ENCODE measurements at regions not wholly inside any gene's neighbourhood (a gene's known extent, or its start where the extent isn't known, plus 50 kb on each side); places are given as distances from the start of the nearest gene placed in this dataset.

DNA sequence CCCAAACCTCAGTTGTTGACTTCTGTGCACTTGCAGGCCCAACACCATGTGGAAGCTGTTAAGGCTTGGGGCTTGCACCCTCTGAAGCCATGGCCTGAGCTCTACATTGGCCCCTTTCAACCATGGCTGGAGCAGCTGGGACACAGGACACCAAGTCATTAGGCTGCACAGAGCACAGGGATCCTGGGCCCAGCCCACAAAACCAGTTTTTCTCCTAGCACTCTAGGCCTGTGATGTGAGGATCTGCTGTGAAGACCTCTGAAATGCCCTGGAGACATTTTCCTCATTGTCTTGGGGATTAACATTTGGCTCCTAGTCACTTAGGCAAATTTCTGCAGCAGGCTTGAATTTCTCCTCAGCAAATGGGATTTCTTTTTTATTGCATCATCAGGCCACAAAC lies 1255.7 kb downstream of the ZPLD1 start:
- no peak for DNase-seq

DNA sequence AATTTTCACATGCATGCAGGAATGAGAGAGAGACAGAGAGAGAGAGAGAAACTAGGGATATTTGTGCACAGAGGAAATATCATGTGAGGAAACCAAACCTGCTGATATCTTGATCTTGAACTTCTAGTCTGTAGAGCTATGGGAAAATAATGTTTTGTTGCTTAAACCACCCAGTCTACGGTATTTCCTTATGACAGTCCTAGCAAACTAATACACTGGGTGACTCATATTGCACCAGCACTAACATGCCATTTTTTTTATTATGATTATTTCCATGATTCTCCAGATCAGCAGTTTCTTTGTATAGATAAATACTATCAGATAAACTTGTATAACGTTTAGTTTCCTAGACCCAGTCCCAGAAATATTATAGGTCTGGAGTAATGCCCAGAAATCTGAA lies 1259.0 kb downstream of the ZPLD1 start:
- no peak for DNase-seq

DNA sequence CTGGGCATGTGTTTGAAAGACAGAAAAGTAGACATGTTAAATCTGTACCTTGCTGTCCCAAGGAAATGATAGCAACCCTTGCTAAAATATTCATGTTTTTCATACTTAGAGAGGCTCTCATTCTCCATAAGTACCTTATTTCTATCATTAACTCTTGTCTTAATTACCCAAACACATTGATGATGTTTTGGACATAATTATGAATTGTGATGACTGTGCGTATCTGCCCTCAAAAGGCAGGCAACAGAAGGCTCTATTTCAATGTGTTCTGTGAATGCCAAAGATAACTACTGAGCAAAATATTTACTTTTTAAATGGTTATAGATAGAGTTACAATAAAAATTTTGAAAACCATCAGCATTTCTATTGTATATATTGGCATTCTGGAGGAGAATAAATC lies 1263.8 kb downstream of the ZPLD1 start:
- no peak for DNase-seq

DNA sequence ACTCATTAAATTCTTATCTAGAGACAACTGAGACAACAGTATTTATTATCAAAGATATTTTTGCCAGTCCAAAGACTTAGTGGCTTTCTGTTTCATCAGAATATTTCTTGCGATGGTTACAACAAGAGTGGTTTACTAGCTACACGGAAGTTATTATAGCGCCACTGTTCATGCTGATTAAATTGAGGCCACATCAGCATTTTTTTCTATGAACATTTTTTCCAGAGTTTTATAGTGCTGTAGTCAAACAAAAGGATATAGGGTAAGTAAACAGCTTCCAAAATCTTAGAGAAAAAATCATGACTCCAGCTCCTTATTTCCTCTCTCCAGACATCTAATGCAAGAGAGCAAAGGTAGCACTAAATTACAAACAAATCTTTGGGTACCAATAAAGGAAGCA lies 1264.4 kb downstream of the ZPLD1 start:
- no peak for DNase-seq

DNA sequence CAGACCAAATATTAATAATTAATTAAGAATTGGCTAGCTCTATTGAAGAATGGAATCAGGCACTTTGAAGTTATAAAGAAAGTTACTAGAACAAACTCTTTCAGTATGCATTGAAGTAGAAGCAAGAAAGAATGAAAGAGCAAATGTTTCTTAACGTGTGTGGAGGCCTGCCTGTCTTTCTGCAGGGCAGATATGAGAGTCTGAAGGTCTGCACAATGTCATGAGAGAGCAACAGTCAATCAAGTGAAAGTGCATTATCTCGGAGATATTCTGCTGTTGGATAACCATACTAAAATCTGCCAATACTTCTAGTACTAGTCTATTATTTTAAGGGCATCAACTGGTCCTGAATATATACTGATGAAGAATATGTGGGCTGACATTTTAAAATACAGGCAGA lies 1270.8 kb downstream of the ZPLD1 start:
- DNase-seq = no peak

DNA sequence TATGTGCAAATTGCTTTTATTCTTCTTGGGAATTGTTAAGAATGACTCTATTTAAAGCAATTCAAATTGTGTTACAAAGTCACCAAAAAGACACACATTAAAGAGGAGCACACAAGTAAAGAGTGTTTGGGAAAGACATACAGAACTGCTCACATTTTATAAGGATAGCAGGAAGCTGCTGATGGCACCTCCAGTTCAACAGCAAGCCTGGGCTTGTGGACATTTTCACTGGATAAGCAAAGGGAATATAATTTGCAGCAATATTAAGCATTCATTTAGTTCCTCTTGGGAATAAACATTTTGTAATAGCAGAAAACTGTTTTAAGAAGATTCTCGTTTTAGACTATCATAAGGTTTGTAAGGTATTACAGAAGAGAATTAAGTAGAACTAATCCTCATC lies 1271.9 kb downstream of the ZPLD1 start:
- no peak for DNase-seq

DNA sequence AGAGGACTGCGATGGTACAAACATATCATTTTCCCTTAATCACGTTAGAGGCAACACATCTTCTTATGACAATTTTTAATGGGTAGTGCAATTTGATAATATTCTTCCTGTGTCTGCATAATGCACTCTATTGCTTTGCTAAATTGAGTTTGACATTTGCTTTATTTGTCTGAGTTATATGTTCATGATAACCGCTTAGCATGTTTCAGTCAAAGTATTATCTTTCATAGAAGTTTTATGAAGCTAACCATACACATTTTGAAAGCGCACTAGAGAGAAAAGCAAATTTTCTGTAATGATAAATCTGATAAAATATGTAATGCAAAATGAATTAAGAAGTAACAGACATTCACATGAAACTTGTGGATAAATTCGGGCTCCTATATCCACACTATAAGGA lies 1276.9 kb downstream of the ZPLD1 start:
- DNase-seq = no peak

DNA sequence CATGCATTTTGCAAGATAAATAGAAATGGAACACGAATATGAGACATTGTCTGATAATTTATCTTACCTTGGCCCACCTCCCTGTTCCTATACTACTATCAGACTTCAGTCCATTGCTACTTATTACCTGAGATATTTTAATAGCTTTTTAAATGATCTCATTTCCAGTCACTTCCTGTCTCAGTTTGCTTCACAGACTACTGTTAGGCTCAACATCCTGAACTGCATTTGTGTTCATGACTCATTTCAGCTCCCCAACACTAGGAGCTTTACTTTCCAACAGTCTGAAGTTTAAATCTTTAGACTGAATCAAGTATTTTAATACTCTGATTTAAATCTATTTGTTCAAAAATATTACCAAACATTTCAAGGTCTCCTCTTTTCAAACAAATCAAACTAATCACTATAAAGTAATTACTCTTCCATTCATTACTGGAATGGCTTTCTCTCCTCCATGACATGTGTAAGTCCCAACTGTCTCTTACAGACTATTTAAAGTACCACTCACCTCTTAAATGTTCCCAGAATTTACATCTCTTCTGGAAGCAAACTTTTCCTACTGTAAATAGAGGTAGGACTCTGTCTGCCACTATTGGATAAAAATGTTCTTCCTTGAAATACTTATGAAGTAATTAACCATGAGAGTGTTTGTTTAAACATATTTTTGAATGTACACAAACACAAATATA lies 1277.6 kb downstream of the ZPLD1 start:
- no peak for DNase-seq

DNA sequence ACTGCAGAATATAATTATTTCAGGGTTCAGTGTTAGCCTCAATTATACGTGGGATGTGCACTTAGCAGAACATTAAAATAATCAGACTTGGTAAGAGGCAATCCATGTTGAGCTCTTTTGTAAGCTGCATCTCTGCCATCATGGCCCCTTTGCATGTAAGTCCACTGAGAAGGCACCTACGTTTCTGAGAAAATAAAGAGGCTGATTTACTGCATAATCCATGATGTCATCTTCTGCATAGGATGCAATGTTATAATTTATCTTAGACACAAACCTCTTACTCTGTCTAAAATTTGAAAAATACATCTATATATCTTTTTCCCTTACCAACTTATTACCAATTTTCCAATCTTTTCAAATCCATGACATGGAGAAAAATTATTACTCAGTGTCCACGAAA lies 1294.7 kb downstream of the ZPLD1 start:
- no peak for DNase-seq

DNA sequence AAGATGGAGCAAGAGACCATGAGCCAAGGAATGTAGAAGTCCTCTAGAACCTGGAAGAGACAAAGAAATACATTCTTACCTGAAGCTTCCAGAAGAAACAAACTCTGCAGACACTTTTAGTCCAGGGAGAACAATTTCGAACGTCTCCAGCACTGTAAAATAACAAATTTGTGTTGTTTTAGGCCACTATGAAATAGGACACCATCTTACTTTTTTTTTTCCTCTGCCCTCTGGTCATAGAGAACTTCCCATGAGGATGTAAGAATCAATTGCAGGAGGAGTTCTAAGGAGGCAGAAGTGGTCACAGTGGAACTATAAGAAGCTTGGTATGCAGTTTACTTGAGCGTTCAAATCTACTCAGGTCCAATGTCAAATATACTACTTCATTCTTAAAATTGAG lies 1295.9 kb downstream of the ZPLD1 start:
- DNase-seq = no peak

DNA sequence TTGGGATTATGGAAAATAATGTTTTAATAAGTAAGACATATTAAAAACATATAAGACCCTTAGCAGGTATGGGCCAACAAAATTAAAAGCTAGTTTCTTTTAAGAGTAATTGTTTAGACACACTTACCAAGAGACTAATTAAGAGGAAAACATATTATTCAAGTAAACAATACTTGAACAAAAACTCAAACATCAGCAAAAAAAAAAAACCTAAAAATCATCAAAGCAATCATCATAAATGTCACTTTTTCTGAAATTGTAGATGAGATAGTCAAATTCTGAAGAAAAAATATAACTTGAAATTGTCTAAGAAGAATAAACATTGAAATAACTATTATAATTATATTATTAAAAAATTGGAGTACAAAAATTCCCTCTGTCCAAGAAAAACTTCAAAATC lies 1318.2 kb downstream of the ZPLD1 start:
- DNase-seq = no peak

DNA sequence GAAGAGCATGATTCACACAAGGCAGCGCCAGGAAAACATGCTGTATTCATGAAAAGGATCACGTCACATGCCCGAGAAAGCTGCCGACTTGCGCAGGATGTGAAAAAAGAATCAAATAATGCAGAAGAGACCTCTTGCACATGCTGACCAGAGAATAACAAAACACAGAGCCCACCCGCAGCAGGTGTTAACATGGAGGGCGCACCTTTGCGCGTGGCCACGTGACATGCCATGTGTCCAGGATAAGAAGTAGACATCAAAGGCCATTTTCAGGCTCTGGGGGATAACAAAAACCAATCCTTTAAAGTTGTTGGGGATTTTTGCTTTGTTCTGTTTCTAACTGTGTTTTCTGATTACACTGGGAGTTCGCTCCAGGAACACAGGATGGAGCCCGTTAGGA lies 1332.8 kb downstream of the ZPLD1 start:
- no peak for DNase-seq

DNA sequence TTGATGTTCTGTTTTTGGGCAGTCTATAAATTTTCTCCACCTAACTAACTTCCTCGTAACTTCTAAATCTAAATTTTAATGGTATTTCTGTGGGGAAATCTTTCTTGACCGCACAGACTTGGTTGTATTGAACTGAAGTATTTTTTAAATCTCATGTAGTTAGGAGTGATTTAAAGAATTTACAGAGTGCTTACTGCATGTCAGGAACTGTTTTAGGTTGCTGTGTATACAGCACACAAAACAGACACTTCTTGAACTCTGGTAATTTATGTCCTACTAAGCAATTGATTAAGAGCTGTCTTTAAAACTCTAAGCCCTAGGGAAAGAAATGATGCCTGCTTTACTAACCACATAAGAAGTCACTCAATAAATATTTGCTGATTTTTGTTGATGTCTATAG lies 1350.2 kb downstream of the ZPLD1 start:
- no peak for DNase-seq

DNA sequence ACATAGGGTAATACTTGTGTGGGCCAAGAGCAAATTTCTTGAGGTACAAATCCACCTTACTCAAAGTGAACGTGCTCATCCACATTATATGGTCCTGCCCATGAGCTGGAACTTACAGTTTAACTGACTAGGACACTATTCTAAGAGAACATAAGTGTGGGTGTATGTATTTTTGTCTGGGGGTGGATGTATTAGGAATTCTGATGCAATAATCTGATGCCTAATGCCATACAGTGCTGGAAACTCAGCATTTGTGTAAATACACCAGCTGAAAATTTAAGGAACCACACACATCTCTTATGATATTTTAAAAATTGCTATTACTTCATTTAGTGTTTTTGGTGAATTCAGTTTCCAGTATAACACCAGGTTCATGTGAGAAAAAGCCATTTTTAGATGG lies 1350.7 kb downstream of the ZPLD1 start:
- no peak for DNase-seq

DNA sequence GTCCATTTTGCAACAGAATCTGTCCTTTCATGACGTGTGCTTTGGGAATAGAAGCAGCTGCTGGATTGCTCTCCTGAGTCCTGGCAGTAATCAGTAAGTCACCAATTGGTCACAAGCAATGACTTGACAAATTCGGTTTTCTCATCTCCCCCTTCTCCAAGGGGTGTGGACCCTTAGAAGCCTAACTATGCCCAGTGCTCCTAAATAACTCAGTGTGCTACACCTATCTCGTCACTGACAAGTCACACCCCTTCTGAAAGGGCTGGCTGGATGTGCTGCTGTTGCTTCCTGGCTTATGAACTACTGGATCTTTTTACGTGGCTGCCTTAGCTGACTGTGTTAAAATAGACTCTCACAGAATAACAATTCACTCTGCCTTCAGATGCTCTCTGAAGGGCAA lies 1351.5 kb downstream of the ZPLD1 start:
- no peak for DNase-seq

DNA sequence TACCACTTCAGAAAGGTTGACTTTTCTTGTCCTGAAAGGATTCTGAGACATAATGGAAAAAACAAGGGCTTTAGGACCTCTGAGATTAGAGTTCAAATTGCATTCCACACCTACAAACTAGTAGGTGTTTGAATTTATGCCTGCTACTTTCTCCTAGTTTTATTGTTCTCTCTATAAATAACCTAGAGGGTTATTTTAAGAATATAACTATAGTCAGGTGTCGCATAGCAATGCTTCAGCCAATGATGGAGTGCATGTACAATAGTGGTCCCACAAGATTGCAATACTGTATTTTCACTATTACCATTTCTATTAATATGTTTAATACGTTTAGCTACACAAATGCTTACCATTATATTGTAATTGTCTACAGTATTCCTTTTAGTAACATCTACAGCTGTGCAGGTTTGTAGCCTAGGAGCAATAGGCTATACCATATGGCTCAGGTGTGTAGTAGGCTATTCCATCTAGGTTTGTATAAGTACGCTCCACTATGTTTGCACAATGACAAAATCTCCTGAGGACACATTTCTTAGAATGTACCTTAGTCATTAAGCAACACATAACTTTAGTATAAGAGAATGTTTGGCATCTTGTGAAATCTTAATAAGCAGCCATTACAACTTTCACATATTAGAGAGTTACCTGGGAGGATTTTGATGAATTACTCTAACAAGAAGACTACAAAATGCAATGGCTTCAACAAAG lies 1352.5 kb downstream of the ZPLD1 start:
- DNase-seq = no peak

DNA sequence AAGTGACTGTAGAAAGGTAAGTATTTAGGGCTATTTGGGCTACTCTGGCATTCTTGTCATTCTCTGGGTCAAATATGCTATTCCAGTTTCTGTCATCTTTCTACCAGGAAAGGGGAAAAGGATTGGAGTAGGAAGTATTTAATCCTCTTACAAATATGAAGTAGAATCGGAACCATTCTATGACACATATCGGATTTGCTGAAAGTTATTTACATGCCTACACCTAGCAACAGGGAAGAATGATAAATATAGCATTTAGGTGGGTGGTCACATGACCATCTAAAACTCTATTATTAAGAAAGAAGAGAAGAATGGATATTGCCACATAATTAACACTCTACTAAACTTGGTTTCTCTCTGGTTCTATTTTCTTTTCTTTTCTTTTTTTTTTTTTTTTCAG lies 1353.1 kb downstream of the ZPLD1 start:
- DNase-seq = no peak

DNA sequence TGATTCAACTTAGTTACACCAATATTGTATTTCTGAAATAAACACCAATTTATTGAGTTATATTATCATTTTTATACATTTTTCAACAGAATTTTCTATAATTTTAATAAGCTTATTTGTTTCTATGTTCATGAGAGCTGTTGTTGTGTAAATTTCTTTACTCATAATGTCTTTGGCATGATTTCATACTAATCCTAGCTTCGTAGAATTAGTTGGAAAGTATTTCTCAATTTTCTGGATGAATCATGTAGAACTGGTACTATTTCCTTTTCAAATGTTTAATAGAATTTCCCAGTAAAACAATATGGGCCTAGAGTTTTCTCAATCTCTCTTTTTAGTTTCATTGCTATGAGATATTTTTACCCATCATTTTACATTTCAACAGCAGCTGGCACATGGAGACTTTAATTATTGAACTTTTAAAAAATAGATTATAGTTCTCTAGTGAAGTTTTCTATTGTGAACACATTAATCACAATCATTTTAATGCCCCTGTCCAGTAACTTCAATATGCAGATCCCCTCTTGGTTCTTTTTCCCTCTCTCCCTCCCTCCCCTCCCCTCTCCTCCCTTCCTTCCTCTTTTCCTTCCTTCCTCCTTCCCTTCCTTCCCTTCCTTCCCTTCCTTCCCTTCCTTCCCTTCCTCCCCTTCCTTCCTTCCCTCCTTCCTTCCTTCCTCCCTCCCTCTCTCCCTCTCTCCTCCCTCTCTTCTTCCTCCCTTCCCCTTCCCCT lies 1357.1 kb downstream of the ZPLD1 start:
- DNase-seq = no peak

DNA sequence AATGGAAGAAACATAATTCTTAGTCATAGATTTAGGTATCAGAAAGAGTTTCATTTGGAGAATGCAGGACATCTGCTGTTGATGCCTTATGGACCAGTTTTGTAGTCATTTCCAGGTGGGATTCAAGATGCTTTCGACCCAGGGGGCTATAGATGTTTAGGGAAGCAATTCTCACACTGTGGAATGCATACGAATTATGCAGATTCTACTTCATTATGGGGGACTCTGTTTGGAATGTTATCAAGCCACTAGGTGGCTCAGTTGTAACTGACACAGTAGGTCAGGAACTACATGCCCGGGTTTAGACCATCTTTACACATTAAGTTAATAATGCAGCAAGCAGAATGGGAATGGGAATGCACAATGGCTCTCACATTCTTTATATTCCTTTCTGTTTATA lies 1359.8 kb downstream of the ZPLD1 start:
- peak; percentile 10 for DNase-seq

DNA sequence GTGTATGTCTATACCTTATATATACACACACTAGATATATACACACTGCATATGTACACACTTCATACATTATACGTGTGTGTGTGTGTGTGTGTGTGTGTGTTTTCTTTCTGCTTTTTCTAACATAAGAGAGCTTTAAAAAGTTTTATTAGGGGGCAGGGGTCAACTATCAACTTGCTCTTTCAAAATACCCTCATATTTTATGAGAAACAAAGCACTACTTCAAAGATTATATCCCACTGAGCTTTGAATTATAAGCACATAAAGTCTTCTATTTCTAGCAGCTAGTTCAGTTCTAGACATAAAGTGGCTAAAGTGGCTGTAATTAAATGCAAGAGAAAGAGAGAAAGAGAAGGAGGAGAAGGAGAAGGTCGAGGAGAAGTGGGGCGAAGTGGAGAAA lies 1361.3 kb downstream of the ZPLD1 start:
- no peak for DNase-seq

DNA sequence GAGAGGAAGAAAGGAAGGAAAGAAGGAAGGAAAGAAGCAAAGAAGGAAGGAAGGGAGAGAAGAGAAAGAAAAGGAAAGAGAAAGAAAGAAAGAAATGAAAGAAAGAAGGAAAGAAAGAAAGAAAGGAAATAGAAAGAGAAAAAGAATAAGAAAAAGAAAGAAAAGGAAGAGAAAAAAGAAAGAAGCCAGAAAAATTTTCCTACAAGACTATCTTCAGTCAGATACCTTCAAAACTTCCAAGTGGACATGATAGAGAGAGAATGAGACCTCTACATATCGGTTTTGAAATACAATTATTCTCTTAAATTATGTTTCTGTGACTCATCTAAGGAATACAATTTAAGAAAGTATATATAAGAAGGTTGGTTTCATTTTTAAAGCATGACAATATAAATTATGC lies 1369.0 kb downstream of the ZPLD1 start:
- no peak for DNase-seq

DNA sequence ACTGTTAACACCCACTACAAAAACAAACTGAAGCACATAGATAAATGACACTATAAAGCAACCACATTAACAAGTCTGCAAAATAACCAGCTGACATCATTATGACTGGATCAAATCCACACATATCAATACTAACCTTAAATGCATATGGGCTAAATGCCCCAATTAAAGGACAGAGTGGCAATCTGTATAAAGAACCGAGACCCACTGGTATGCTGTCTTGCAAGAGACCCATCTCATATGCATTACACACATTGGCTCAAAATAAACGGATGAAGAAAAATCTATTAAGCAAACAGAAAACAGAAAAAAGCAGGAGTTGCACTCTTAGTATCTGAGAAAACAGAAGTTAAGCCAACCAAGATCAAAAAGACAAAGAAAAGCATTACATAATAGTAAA lies 1375.4 kb downstream of the ZPLD1 start:
- no peak for DNase-seq

DNA sequence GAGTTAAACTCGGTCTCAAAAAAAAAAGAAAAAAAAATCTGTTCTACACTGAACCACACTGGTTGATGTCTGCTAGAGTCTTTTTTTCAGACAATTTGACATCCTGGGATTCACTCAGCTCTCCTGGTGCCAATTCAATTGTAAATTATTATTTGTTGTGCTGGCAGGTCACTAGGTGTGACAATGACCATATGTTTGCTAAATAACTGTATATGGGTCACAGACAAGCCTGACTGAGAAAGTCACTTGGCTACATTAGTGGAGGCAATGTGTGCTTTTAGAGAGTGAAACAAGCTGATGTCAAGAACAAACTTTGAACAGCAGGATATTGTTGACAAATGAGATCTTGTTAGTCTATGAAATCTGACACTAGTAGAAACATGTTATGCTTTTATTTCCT lies 1379.1 kb downstream of the ZPLD1 start:
- DNase-seq = peak; percentile 23

DNA sequence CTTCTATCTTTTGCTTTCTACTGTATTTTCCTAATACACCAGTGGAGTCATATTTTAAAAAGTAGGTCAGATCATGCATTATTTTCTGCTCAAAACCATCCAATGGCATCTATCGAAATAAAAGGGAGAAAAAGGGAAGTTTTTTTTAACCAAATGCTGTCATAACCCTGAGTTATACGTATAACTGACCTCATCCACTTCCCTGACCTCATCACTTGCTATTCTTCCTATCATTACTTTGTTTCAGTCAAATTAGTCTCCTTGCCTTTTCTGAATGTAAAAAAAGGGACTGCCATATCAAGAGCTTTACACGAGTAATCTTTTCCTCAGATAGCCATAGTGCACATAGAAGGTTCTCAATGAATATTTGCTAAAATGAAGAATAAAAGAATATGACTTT lies 1383.6 kb downstream of the ZPLD1 start:
- no peak for DNase-seq

Data from NCI-H2081 treated with DMSO at 0.1 percent for 48 hours (cell line).